GM12874 (cell line): ENCODE measurements at regions not wholly inside any gene's neighbourhood (a gene's known extent, or its start where the extent isn't known, plus 50 kb on each side); places are given as distances from the start of the nearest gene placed in this dataset.

ENCODE experiments used
- CTCF ChIP-seq: IDR thresholded peaks from 2 replicates; pipeline ENCODE4 v1.5.1; 2011; ENCODE audit warnings: low read depth, mild to moderate bottlenecking, control low read depth, low read length, moderate library complexity; ENCODE audit not compliant: insufficient read depth

- TF ChIP-seq CTCF, result no peak
These were observed 243.3 kb upstream of the COL8A1 start for GRCh38 chr3:99394831-99395778.

GRCh38 chr3:99393961-99394360 is 244.4 kb upstream of the COL8A1 start:
- no peak for TF ChIP-seq CTCF

GRCh38 chr3:99388780-99389179 is 249.6 kb upstream of the COL8A1 start:
- no peak for TF ChIP-seq CTCF

- TF ChIP-seq CTCF, result no peak
These were observed 253.8 kb upstream of the COL8A1 start for GRCh38 chr3:99384596-99384995.

- TF ChIP-seq CTCF, result no peak
These were observed 261.5 kb upstream of the COL8A1 start for GRCh38 chr3:99376926-99377325.

- TF ChIP-seq CTCF, result no peak
These were observed 264.6 kb upstream of the COL8A1 start for GRCh38 chr3:99373846-99374210.

- no peak for TF ChIP-seq CTCF
These were observed 265.1 kb upstream of the COL8A1 start for GRCh38 chr3:99373088-99373845.
